Astrocyte (in vitro differentiated cells and primary cell): ENCODE measurements at regions not wholly inside any gene's neighbourhood (a gene's known extent, or its start where the extent isn't known, plus 50 kb on each side); places are given as distances from the start of the nearest gene placed in this dataset.

Experiments
- DNase-seq: peaks from one replicate; pipeline ENCODE4 v3.0.0-alpha.2; 2010; ENCODE audit warnings: low read depth
- FAIRE-seq: peaks from 2 replicates; lab custom pipeline; 2011; peaks lifted over from hg19 to GRCh38; lab: Jason Lieb, UNC
- H2AFZ ChIP-seq: 2 replicates; pipeline ENCODE4 v1.6.0; 2012; ENCODE audit warnings: low read depth, low read length, inconsistent platforms
- H3K27ac ChIP-seq: 2 replicates; pipeline ENCODE4 v1.5.1; 2011; ENCODE audit warnings: low read depth, low read length, inconsistent platforms
- H3K27me3 ChIP-seq: 2 replicates; pipeline ENCODE4 v1.6.0; 2011; ENCODE audit warnings: low read length, inconsistent platforms; ENCODE audit not compliant: insufficient read depth
- H3K36me3 ChIP-seq: 2 replicates; pipeline ENCODE4 v1.5.1; 2011; ENCODE audit warnings: low read length, inconsistent platforms; ENCODE audit not compliant: insufficient read depth
- H3K4me1 ChIP-seq: 2 replicates; pipeline ENCODE4 v1.5.1; 2011; ENCODE audit warnings: low read length, inconsistent platforms; ENCODE audit not compliant: insufficient read depth
- H3K4me2 ChIP-seq: 2 replicates; pipeline ENCODE4 v1.6.0; 2012; ENCODE audit warnings: low read length, inconsistent platforms
- H3K4me3 ChIP-seq: 2 replicates; pipeline ENCODE4 v1.5.1; 2011; ENCODE audit warnings: low read depth, mild to moderate bottlenecking, low read length, inconsistent platforms; ENCODE audit not compliant: insufficient read depth
- H3K79me2 ChIP-seq: 2 replicates; pipeline ENCODE4 v1.6.0; 2012; ENCODE audit warnings: mild to moderate bottlenecking, low read length, inconsistent platforms; ENCODE audit not compliant: insufficient read depth
- H3K9ac ChIP-seq: 2 replicates; pipeline ENCODE4 v1.6.0; 2012; ENCODE audit warnings: mild to moderate bottlenecking, low read length, inconsistent platforms
- H3K9me3 ChIP-seq: 2 replicates; pipeline ENCODE4 v1.5.1; 2012; ENCODE audit warnings: low read depth, mild to moderate bottlenecking, low read length, inconsistent platforms; ENCODE audit not compliant: insufficient read depth
- H4K20me1 ChIP-seq: 2 replicates; pipeline ENCODE4 v1.6.0; 2012; ENCODE audit warnings: low read length, inconsistent platforms; ENCODE audit not compliant: insufficient read depth
- H3K27ac Mint-ChIP-seq: one replicate; pipeline ENCODE4 v1.8.0; 2021; ENCODE audit warnings: mild to moderate bottlenecking, mixed read lengths; ENCODE audit not compliant: unreplicated experiment
- H3K27me3 Mint-ChIP-seq: one replicate; pipeline ENCODE4 v1.8.0; 2021; ENCODE audit warnings: low read depth, mixed read lengths; ENCODE audit not compliant: unreplicated experiment
- H3K36me3 Mint-ChIP-seq: one replicate; pipeline ENCODE4 v1.8.0; 2021; ENCODE audit warnings: low read depth, mixed read lengths; ENCODE audit not compliant: unreplicated experiment
- H3K4me1 Mint-ChIP-seq: one replicate; pipeline ENCODE4 v1.8.0; 2021; ENCODE audit warnings: low read depth, mixed read lengths; ENCODE audit not compliant: unreplicated experiment
- H3K4me3 Mint-ChIP-seq: one replicate; pipeline ENCODE4 v1.8.0; 2021; ENCODE audit warnings: mild to moderate bottlenecking, moderate library complexity, mixed read lengths; ENCODE audit not compliant: unreplicated experiment
- H3K9me3 Mint-ChIP-seq: one replicate; pipeline ENCODE4 v1.8.0; 2021; ENCODE audit warnings: mild to moderate bottlenecking, mixed read lengths; ENCODE audit not compliant: unreplicated experiment
- CTCF ChIP-seq: IDR thresholded peaks from 2 replicates; pipeline ENCODE4 v1.5.1; 2011; ENCODE audit warnings: low read depth, mild to moderate bottlenecking, inconsistent platforms, low read length, moderate library complexity; ENCODE audit not compliant: insufficient read depth
- EZH2 ChIP-seq: IDR thresholded peaks from 2 replicates; pipeline ENCODE4 v1.6.1; 2012; ENCODE audit warnings: mild to moderate bottlenecking, low read length, inconsistent platforms; ENCODE audit not compliant: insufficient read depth

DNA sequence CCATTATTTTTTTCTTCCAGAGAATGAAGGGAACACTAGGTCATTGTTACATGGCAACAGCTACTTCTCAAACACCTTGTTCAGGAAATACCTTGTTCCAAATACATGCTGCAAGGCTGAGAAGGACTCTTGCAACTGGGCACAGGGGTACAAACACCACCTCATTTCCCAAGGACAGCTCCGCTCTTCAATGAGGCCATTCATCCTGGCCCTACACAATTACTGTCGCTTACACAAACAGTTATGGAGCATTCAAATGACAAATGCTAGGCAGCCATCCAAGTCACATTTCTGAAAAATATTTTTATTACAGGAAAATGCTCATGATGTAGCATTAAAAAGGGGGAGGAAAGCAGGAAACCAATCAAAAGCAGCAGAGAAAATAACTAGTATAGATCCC is 611.9 kb downstream of the DHX35 start:
- Histone ChIP-seq H3K4me1 (no peaks in the 10 kb centered on the region), H3K27ac (no peak overlapping the region), H3K4me2 (no peak overlapping the region), H3K9me3 (no peaks in the 10 kb centered on the region), H3K9ac (no peak overlapping the region), H3K4me3 (no peak overlapping the region), H4K20me1 (no peaks in the 10 kb centered on the region), H3K36me3 (no peaks in the 10 kb centered on the region), H3K79me2 (no peaks in the 10 kb centered on the region), H2AFZ (no peak overlapping the region), H3K27me3 (no peaks in the 10 kb centered on the region)
- Mint-ChIP-seq H3K4me3 (no peak overlapping the region), H3K9me3 (peaks cover 4% of the 10 kb centered on the region), H3K27ac (no peak overlapping the region), H3K4me1 (peaks cover 5% of the 10 kb centered on the region), H3K27me3 (peaks cover 4% of the 10 kb centered on the region), H3K36me3 (no peaks in the 10 kb centered on the region)
- no peak for TF ChIP-seq EZH2
- TF ChIP-seq CTCF, result no peak
- no peak for FAIRE-seq
- no peak for DNase-seq

- Mint-ChIP-seq H3K9me3 (peaks cover 4% of the 10 kb centered on the region), H3K4me3 (no peak overlapping the region), H3K27me3 (peaks cover 4% of the 10 kb centered on the region), H3K4me1 (no peaks in the 10 kb centered on the region), H3K27ac (no peak overlapping the region), H3K36me3 (no peaks in the 10 kb centered on the region)
- Histone ChIP-seq H3K4me1 (no peaks in the 10 kb centered on the region), H2AFZ (no peak overlapping the region), H3K4me3 (no peak overlapping the region), H3K27ac (no peak overlapping the region), H3K27me3 (no peaks in the 10 kb centered on the region), H3K36me3 (no peaks in the 10 kb centered on the region), H3K79me2 (no peaks in the 10 kb centered on the region), H3K9me3 (no peaks in the 10 kb centered on the region), H4K20me1 (no peaks in the 10 kb centered on the region), H3K4me2 (no peak overlapping the region), H3K9ac (no peak overlapping the region)
- FAIRE-seq (no peak), DNase-seq (no peak)
- TF ChIP-seq EZH2 (no peak), CTCF (no peak)
Measured at GRCh38 chr20:39571171-39571570, 609.0 kb downstream of the DHX35 start.

DNA sequence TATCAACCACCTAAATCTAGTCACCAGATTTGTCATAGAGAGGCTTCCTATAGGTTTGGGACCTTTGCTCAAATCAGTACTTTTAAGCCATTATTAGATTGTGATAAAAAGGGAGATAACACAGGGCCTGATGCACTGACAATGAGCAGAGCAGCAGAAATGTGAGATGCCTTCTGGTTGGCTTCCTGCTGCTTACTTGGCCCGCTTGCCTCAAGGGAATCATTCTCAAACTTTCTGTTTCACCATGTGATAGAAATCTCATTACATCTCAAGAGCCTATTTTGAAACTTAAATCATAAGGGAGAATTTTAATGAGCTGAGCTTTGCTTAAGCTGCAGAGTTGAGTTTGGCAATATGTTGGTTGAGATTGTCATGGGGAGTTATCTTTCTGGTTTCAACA is 606.0 kb downstream of the DHX35 start:
- Mint-ChIP-seq H3K4me3 (no peak overlapping the region), H3K27me3 (peaks cover 4% of the 10 kb centered on the region), H3K4me1 (no peaks in the 10 kb centered on the region), H3K36me3 (no peaks in the 10 kb centered on the region), H3K27ac (no peak overlapping the region), H3K9me3 (peaks cover 2% of the 10 kb centered on the region)
- no peak overlapping the region for H2AFZ ChIP-seq
- no peaks in the 10 kb centered on the region for H4K20me1 ChIP-seq
- FAIRE-seq (no peak), DNase-seq (no peak)
- no peaks in the 10 kb centered on the region for H3K4me1 ChIP-seq
- H3K4me3 ChIP-seq, result no peak overlapping the region
- H3K9me3 ChIP-seq, result no peaks in the 10 kb centered on the region
- TF ChIP-seq CTCF, result no peak
- H3K27me3 ChIP-seq, result no peaks in the 10 kb centered on the region
- no peak overlapping the region for H3K4me2 ChIP-seq
- H3K79me2 ChIP-seq, result no peaks in the 10 kb centered on the region
- no peaks in the 10 kb centered on the region for H3K36me3 ChIP-seq
- no peak overlapping the region for H3K27ac ChIP-seq
- no peak overlapping the region for H3K9ac ChIP-seq
